ENCODE measurements at regions not wholly inside any gene's neighbourhood (a gene's known extent, or its start where the extent isn't known, plus 50 kb on each side); places are given as distances from the start of the nearest gene placed in this dataset.

DNA sequence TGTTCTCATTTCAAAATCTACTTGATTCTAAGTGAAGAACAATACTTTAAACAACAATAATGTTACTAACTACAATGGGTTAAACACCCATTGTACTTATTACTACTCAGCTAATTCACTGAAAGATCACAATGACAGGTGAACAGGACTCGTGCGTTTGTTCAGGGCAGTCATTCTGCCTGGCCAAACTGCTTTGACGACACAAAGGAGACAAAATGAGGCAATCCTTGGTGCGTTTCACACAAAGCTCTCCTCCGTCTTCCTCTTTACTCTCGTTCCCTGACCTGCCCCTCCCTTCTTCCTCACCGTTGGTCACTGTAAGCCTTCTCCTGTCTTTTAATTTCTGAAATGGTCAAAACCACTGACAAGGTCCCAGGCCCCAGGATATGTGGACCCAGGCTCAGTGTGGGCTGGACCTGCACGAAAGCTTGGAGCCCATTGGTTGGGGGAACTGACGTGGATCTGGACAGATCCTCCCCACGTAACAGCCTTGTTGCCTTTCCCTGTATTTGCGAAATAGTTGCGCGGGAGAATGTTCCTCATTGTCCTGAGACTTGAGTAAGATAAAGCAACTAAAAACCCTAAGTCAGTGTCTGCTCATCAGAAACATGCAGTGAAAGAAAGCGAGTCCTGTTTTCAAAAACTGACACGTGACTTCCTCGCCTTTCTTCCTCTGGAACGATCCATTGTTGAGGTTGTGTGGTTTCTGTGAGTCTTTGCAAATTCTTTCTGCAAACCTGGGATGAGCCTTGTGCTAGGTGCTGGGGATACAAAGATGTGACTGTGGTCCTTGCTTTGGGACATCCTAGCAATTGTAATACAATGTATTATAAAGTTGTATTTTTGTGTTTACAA, 147.1 kb upstream of the RGMA start:
- Mint-ChIP-seq H3K27me3 (ENCODE audit: low read depth) (peaks cover 4% of the 10 kb centered on the region), H3K27ac (no peak overlapping the region; the same call in 1 of the 2 replicates), H3K9me3 (peaks cover 6% of the 10 kb centered on the region; the same call in 1 of the 2 replicates), H3K4me1 (peaks cover 32% of the 10 kb centered on the region), H3K36me3 (no peaks in the 10 kb centered on the region), H3K4me3 (no peak overlapping the region)
- ATAC-seq: peak; percentile 71
- no peak for DNase-seq (ENCODE audit: low spot score)
- ChIA-PET POLR2A (interaction anchor here (1.6 kb wide), 1 partner anchor 44 kb away, joined by 5 read pairs; no protein-coding TSS in a partner anchor), CTCF (interaction anchor here (0.9 to 1.3 kb wide), 2 partner anchors 14 to 98 kb away, joined by 3 to 6 read pairs; no protein-coding TSS in a partner anchor)
- TF ChIP-seq TP53 (CRISPR knock-in tag; IDR thresholded peaks at IDR 0.05) (no peak), PRDM15 (CRISPR knock-in tag; IDR thresholded peaks at IDR 0.05) (no peak)
- TF ChIP-seq, protein P1, sequence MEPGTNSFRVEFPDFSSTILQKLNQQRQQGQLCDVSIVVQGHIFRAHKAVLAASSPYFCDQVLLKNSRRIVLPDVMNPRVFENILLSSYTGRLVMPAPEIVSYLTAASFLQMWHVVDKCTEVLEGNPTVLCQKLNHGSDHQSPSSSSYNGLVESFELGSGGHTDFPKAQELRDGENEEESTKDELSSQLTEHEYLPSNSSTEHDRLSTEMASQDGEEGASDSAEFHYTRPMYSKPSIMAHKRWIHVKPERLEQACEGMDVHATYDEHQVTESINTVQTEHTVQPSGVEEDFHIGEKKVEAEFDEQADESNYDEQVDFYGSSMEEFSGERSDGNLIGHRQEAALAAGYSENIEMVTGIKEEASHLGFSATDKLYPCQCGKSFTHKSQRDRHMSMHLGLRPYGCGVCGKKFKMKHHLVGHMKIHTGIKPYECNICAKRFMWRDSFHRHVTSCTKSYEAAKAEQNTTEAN (CRISPR knock-in tag; IDR thresholded peaks at IDR 0.05): no peak
- TF ChIP-seq, protein P2, sequence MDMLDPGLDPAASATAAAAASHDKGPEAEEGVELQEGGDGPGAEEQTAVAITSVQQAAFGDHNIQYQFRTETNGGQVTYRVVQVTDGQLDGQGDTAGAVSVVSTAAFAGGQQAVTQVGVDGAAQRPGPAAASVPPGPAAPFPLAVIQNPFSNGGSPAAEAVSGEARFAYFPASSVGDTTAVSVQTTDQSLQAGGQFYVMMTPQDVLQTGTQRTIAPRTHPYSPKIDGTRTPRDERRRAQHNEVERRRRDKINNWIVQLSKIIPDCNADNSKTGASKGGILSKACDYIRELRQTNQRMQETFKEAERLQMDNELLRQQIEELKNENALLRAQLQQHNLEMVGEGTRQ (CRISPR knock-in tag; IDR thresholded peaks at IDR 0.05): peak; percentile 57
- TF ChIP-seq, protein P3, sequence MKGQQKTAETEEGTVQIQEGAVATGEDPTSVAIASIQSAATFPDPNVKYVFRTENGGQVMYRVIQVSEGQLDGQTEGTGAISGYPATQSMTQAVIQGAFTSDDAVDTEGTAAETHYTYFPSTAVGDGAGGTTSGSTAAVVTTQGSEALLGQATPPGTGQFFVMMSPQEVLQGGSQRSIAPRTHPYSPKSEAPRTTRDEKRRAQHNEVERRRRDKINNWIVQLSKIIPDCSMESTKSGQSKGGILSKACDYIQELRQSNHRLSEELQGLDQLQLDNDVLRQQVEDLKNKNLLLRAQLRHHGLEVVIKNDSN (CRISPR knock-in tag; IDR thresholded peaks at IDR 0.05): peak; percentile 59; the same call in 1 of the 2 replicates

- no peak for DNase-seq (ENCODE audit: low spot score)
- TF ChIP-seq ZNF263 (CRISPR knock-in tag; IDR thresholded peaks at IDR 0.05; ENCODE audit: low read depth) (no peak), SP1 (CRISPR knock-in tag; conservative IDR thresholded peaks at IDR 0.05) (no peak), FOXK1 (CRISPR knock-in tag; IDR thresholded peaks at IDR 0.05) (no peak), NFE2L1 (CRISPR knock-in tag; IDR thresholded peaks at IDR 0.05) (no peak), EMX1 (CRISPR knock-in tag; IDR thresholded peaks at IDR 0.05) (no peak), RORB (CRISPR knock-in tag; IDR thresholded peaks at IDR 0.05) (no peak), ZNF121 (CRISPR knock-in tag; IDR thresholded peaks at IDR 0.05) (no peak), CBFB (CRISPR knock-in tag; IDR thresholded peaks at IDR 0.05; ENCODE audit: low read depth) (no peak), GTF2I (CRISPR knock-in tag; conservative IDR thresholded peaks at IDR 0.05) (no peak), SMAD3 (CRISPR knock-in tag; IDR thresholded peaks at IDR 0.05; ENCODE audit: borderline replicate concordance) (no peak), OVOL2 (CRISPR knock-in tag; IDR thresholded peaks at IDR 0.05; ENCODE audit: borderline replicate concordance) (no peak), ZSCAN18 (CRISPR knock-in tag; IDR thresholded peaks at IDR 0.05) (no peak), HMGXB4 (CRISPR knock-in tag; IDR thresholded peaks at IDR 0.05) (no peak), ZBTB21 (CRISPR knock-in tag; IDR thresholded peaks at IDR 0.05; ENCODE audit: borderline replicate concordance) (no peak)
- TF ChIP-seq, protein P4, sequence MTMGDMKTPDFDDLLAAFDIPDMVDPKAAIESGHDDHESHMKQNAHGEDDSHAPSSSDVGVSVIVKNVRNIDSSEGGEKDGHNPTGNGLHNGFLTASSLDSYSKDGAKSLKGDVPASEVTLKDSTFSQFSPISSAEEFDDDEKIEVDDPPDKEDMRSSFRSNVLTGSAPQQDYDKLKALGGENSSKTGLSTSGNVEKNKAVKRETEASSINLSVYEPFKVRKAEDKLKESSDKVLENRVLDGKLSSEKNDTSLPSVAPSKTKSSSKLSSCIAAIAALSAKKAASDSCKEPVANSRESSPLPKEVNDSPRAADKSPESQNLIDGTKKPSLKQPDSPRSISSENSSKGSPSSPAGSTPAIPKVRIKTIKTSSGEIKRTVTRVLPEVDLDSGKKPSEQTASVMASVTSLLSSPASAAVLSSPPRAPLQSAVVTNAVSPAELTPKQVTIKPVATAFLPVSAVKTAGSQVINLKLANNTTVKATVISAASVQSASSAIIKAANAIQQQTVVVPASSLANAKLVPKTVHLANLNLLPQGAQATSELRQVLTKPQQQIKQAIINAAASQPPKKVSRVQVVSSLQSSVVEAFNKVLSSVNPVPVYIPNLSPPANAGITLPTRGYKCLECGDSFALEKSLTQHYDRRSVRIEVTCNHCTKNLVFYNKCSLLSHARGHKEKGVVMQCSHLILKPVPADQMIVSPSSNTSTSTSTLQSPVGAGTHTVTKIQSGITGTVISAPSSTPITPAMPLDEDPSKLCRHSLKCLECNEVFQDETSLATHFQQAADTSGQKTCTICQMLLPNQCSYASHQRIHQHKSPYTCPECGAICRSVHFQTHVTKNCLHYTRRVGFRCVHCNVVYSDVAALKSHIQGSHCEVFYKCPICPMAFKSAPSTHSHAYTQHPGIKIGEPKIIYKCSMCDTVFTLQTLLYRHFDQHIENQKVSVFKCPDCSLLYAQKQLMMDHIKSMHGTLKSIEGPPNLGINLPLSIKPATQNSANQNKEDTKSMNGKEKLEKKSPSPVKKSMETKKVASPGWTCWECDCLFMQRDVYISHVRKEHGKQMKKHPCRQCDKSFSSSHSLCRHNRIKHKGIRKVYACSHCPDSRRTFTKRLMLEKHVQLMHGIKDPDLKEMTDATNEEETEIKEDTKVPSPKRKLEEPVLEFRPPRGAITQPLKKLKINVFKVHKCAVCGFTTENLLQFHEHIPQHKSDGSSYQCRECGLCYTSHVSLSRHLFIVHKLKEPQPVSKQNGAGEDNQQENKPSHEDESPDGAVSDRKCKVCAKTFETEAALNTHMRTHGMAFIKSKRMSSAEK (CRISPR knock-in tag; IDR thresholded peaks at IDR 0.05; ENCODE audit: borderline replicate concordance): no peak
Measured at GRCh38 chr15:93235269-93235668, 146.3 kb upstream of the RGMA start.

More at GRCh38 chr15:93235269-93235668, 146.3 kb upstream of the RGMA start:
- no peak overlapping the region for H3K4me3 Mint-ChIP-seq
- H3K27me3 Mint-ChIP-seq (ENCODE audit: low read depth): peaks cover 4% of the 10 kb centered on the region
- CTCF ChIA-PET: interaction anchor here (0.6 to 1.3 kb wide), 2 partner anchors 13 to 40 kb away, joined by 4 to 6 read pairs; no protein-coding TSS in a partner anchor
- no peak for ATAC-seq
- POLR2A ChIA-PET: interaction anchor here (1.1 to 1.6 kb wide), 2 partner anchors 45 to 50 kb away, joined by 3 to 5 read pairs; no protein-coding TSS in a partner anchor
- H3K4me1 Mint-ChIP-seq: peaks cover 32% of the 10 kb centered on the region
- H3K36me3 Mint-ChIP-seq: no peaks in the 10 kb centered on the region
- H3K9me3 Mint-ChIP-seq: peaks cover 10% of the 10 kb centered on the region
- H3K27ac Mint-ChIP-seq: no peak overlapping the region
